DMS114 treated with DMSO at 0.1 percent for 48 hours (cell line): ENCODE measurements at regions not wholly inside any gene's neighbourhood (a gene's known extent, or its start where the extent isn't known, plus 50 kb on each side); places are given as distances from the start of the nearest gene placed in this dataset.

Experiments
- DNase-seq: peaks from one replicate; lab custom pipeline; 2025; ENCODE audit not compliant: unreplicated experiment; lab: John Stamatoyannopoulos, UW

- no peak for DNase-seq
These were observed 1255.9 kb upstream of the MIR17HG start for GRCh38 chr13:90091611-90092010.

- no peak for DNase-seq
These were observed 1253.1 kb upstream of the MIR17HG start for GRCh38 chr13:90094357-90094756.

- no peak for DNase-seq
These were observed 1248.9 kb upstream of the MIR17HG start for GRCh38 chr13:90098577-90098976.

GRCh38 chr13:90099847-90100246 is 1247.6 kb upstream of the MIR17HG start:
- DNase-seq: no peak

GRCh38 chr13:90103099-90103784 is 1244.2 kb upstream of the MIR17HG start:
- no peak for DNase-seq

GRCh38 chr13:90104764-90105163 is 1242.7 kb upstream of the MIR17HG start:
- no peak for DNase-seq

- no peak for DNase-seq
These were observed 1242.2 kb upstream of the MIR17HG start for GRCh38 chr13:90105276-90105675.

- no peak for DNase-seq
These were observed 1241.5 kb upstream of the MIR17HG start for GRCh38 chr13:90105849-90106496.

- no peak for DNase-seq
These were observed 1239.8 kb upstream of the MIR17HG start for GRCh38 chr13:90107661-90108060.

- no peak for DNase-seq
These were observed 1238.9 kb upstream of the MIR17HG start for GRCh38 chr13:90108547-90108946.

GRCh38 chr13:90116121-90116520 is 1231.4 kb upstream of the MIR17HG start:
- no peak for DNase-seq

GRCh38 chr13:90118467-90119071 is 1228.9 kb upstream of the MIR17HG start:
- no peak for DNase-seq

GRCh38 chr13:90120026-90120425 is 1227.5 kb upstream of the MIR17HG start:
- DNase-seq: no peak

GRCh38 chr13:90121784-90122183 is 1225.7 kb upstream of the MIR17HG start:
- no peak for DNase-seq

- DNase-seq: no peak
These were observed 1225.0 kb upstream of the MIR17HG start for GRCh38 chr13:90122531-90122930.

- DNase-seq: no peak
These were observed 1211.9 kb upstream of the MIR17HG start for GRCh38 chr13:90135558-90135957.

- no peak for DNase-seq
These were observed 1205.2 kb upstream of the MIR17HG start for GRCh38 chr13:90142251-90142650.

- DNase-seq: no peak
These were observed 1193.1 kb upstream of the MIR17HG start for GRCh38 chr13:90154311-90154960.

- no peak for DNase-seq
These were observed 1191.1 kb upstream of the MIR17HG start for GRCh38 chr13:90156390-90156789.

- DNase-seq: no peak
These were observed 1178.5 kb upstream of the MIR17HG start for GRCh38 chr13:90168953-90169352.

- DNase-seq: no peak
These were observed 1177.3 kb upstream of the MIR17HG start for GRCh38 chr13:90170208-90170607.

GRCh38 chr13:90171649-90172048 is 1175.8 kb upstream of the MIR17HG start:
- no peak for DNase-seq
